ENCODE measurements at regions not wholly inside any gene's neighbourhood (a gene's known extent, or its start where the extent isn't known, plus 50 kb on each side); places are given as distances from the start of the nearest gene placed in this dataset.

DNA sequence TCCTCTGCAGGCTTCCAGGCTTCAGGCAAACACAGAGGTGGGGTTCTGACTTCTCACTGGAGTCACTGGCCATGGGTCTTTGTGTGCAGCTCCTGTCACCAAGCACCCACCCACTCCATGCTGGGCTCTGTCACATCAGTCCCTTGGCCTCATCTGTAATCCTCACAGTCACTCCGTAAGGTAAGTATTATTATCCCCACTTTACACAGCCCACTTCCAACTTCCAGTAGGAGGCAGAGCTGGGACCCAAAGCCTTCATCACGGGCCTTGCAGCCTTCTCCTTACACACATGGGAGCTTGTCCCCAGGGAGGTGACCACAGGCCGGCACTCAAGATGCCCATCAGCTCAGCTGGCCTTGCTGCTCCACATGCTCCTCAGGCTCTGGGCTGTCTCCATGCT lies 266.7 kb upstream of the B3GAT1 start:
- intact Hi-C loops (cut with micrococcal nuclease) = no loop called here
- H3K4me3 Mint-ChIP-seq (ENCODE audit: low read depth) = no peak overlapping the region
- H3K4me1 Mint-ChIP-seq (ENCODE audit: low read depth) = no peaks in the 10 kb centered on the region
- H3K27ac Mint-ChIP-seq = no peak overlapping the region
- DNase-seq (ENCODE audit: low spot score) = no peak
- no peaks in the 10 kb centered on the region for H3K9me3 Mint-ChIP-seq
- H3K27me3 Mint-ChIP-seq (ENCODE audit: low read depth) = no peaks in the 10 kb centered on the region
- no peaks in the 10 kb centered on the region for H3K36me3 Mint-ChIP-seq (ENCODE audit: low read depth)

DNA sequence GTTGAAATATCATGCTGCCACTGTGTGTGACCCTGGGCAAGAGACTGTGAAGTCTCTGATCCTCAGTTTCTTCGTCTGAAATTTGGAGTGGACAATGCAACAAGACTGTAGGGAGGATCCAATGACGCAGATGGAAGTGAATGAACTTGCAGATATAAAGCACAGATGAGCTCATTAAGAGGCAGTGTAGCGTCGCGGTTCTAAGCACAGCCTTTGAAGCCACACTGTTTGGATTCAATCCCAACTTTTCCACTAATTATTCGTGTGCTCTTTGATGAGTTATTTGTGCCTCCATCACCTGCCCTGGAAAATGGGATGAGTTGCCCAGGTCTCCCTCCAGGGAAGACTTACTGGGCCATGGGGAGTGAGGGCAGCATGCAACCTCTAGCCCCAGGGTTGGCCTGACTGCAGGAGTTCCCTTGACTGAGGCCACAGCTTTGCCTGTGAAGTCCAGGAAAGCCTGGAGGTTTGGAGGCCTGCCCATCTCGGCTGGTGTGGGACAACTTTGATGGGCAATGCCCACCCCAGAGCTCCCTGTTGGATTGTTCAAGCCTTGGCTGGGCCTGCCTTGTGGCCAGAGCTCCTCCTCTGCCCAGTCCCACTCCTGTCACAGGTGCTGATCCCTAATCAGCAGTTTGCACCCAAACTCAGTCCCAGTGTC lies 266.0 kb upstream of the B3GAT1 start:
- Mint-ChIP-seq H3K36me3 (ENCODE audit: low read depth) (no peaks in the 10 kb centered on the region), H3K9me3 (no peaks in the 10 kb centered on the region), H3K4me1 (ENCODE audit: low read depth) (no peaks in the 10 kb centered on the region), H3K4me3 (ENCODE audit: low read depth) (no peak overlapping the region), H3K27ac (no peak overlapping the region), H3K27me3 (ENCODE audit: low read depth) (no peaks in the 10 kb centered on the region)
- intact Hi-C loops (cut with micrococcal nuclease) = no loop called here
- no peak for DNase-seq (ENCODE audit: low spot score)

DNA sequence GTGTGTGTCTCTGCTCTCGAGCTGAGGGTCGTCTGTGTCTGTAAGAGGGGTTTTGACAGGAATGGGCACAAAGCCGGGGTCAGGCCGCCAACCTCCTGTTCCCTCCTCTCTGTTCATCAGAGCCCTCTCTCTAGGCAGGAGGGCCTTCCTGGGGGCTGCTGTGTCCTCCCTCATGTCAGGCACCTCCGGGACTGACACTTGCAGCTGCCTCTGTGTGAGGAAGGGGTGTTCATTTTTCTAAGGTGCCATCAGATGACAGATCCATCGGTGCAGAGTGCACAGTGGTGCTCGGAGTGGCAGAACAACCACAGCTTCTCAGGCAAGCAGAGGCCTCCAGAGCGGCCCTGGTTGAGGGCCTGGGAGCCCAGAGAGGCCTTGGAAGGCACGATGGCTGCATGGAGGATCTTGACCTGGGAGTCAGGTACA lies 265.4 kb upstream of the B3GAT1 start:
- Mint-ChIP-seq H3K4me3 (ENCODE audit: low read depth) (no peak overlapping the region), H3K4me1 (ENCODE audit: low read depth) (no peaks in the 10 kb centered on the region), H3K36me3 (ENCODE audit: low read depth) (no peaks in the 10 kb centered on the region), H3K27me3 (ENCODE audit: low read depth) (no peaks in the 10 kb centered on the region), H3K9me3 (no peaks in the 10 kb centered on the region), H3K27ac (no peak overlapping the region)
- DNase-seq (ENCODE audit: low spot score) = no peak
- intact Hi-C loops (cut with micrococcal nuclease) = no loop called here

DNA sequence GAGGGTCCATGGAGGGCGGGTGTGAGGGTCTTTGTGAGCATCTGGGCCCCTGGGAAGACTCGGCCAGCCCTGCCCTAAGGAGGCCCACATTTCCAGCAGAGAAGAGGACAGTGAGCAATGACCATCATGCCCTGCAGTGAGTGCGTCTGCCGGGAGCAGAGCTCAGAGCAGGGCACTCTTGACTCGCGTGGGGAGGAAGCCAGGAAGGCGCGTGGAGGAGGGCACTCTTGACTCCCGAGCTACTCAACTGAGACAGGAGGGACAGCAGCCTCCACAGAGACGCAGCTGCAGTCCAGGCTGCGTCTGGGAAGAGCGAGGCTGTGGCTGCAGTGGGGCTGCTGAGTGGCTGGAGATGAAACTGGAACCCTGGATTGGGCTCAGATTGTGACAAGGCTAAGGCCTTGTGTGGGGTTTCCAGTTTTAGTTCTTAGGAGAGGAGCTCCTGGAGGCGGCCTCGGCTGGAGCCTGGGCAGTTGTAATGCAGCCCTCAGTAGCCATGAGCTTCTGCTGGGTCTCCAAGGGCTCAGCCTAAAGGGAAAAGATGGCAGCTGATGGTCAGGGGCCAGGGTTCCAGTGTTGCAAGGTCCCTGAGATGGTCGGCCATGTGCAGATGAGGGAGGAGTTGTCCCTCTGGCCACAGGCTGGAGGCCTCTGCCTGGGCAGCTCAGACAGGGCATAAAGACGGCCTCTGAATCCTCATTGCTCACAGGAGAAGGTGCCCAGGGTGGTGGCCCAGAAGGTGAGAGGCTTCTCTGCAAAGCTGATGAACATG lies 264.7 kb upstream of the B3GAT1 start:
- DNase-seq (ENCODE audit: low spot score) = no peak
- Mint-ChIP-seq H3K4me3 (ENCODE audit: low read depth) (no peak overlapping the region), H3K27me3 (ENCODE audit: low read depth) (no peaks in the 10 kb centered on the region), H3K36me3 (ENCODE audit: low read depth) (no peaks in the 10 kb centered on the region), H3K9me3 (no peaks in the 10 kb centered on the region), H3K4me1 (ENCODE audit: low read depth) (no peaks in the 10 kb centered on the region), H3K27ac (no peak overlapping the region)
- intact Hi-C loops (cut with micrococcal nuclease) = no loop called here

DNA sequence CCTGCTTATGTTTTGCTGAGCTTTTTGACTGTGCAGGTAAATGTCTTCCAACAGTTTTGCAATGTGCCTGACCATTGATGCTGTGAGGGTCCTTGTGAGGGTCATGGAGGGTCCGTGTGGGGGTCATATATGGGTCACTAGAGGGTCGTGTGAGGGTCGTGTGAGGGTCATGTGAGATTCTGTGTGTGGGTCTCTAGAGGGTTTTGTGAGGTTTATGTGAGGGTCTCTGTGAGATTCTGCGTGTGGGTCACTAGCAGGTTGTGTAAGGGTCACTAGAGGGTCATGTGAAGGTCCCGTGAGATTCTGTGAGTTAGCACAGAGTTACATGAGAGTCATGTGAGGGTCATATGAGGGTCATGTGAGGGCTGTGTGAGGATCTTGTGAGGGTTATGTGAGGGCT lies 263.9 kb upstream of the B3GAT1 start:
- no peaks in the 10 kb centered on the region for H3K4me1 Mint-ChIP-seq (ENCODE audit: low read depth)
- H3K27me3 Mint-ChIP-seq (ENCODE audit: low read depth) = no peaks in the 10 kb centered on the region

DNA sequence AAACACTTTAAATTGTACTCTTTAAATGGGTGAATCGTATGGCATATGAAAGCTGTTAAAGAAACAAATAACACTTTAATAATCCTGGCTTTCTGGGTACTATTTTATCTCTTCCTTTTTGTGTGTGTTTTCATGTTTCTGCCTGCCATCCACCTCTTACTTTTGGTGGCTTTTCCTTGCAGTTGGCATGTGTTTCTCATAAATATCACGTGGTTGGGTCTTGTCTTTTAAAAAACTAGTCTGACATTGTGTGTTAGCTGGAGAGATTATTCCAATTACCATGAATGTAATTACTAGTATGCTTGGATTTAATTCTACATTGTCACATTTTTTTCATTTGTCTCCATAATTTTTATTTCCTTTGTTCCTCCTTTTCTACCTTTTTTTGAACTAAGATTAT lies 262.9 kb upstream of the B3GAT1 start:
- peaks cover 3% of the 10 kb centered on the region for H3K27me3 Mint-ChIP-seq (ENCODE audit: low read depth)
- H3K36me3 Mint-ChIP-seq (ENCODE audit: low read depth) = no peaks in the 10 kb centered on the region
- H3K4me3 Mint-ChIP-seq (ENCODE audit: low read depth) = no peak overlapping the region
- intact Hi-C loops (cut with micrococcal nuclease) = no loop called here
- H3K9me3 Mint-ChIP-seq = no peaks in the 10 kb centered on the region
- no peaks in the 10 kb centered on the region for H3K4me1 Mint-ChIP-seq (ENCODE audit: low read depth)
- DNase-seq (ENCODE audit: low spot score) = no peak
- no peak overlapping the region for H3K27ac Mint-ChIP-seq

More for the DNA sequence above, 263.9 kb upstream of the B3GAT1 start:
- H3K27ac Mint-ChIP-seq = no peak overlapping the region
- no peaks in the 10 kb centered on the region for H3K36me3 Mint-ChIP-seq (ENCODE audit: low read depth)
- DNase-seq (ENCODE audit: low spot score) = no peak
- intact Hi-C loops (cut with micrococcal nuclease) = no loop called here
- no peaks in the 10 kb centered on the region for H3K9me3 Mint-ChIP-seq
- no peak overlapping the region for H3K4me3 Mint-ChIP-seq (ENCODE audit: low read depth)

DNA sequence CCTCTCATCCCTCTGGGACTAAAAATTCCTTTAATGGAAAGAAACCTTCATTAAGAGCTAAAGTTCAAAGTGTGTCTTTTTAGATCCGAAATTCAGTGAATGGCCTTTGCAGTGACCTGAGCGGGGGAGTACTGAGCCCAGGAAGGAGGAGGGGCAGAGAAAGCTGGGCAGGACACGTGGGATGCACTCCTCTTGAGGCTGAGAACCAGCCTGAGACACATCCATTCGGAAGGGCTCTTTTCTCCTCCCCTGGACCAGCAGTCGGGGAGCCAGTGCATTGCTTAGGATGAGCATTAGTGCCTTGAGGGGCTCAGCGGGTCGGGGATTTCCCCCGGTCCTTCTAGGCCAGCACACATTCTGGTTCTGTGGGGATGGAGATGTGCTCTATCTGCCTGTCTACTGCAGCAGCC lies 258.9 kb upstream of the B3GAT1 start:
- no peak overlapping the region for H3K27ac Mint-ChIP-seq
- no peak for DNase-seq (ENCODE audit: low spot score)
- H3K27me3 Mint-ChIP-seq (ENCODE audit: low read depth) = peaks cover 3% of the 10 kb centered on the region
- intact Hi-C loops (cut with micrococcal nuclease) = no loop called here
- no peaks in the 10 kb centered on the region for H3K4me1 Mint-ChIP-seq (ENCODE audit: low read depth)
- H3K9me3 Mint-ChIP-seq = no peaks in the 10 kb centered on the region
- no peaks in the 10 kb centered on the region for H3K36me3 Mint-ChIP-seq (ENCODE audit: low read depth)
- no peak overlapping the region for H3K4me3 Mint-ChIP-seq (ENCODE audit: low read depth)

DNA sequence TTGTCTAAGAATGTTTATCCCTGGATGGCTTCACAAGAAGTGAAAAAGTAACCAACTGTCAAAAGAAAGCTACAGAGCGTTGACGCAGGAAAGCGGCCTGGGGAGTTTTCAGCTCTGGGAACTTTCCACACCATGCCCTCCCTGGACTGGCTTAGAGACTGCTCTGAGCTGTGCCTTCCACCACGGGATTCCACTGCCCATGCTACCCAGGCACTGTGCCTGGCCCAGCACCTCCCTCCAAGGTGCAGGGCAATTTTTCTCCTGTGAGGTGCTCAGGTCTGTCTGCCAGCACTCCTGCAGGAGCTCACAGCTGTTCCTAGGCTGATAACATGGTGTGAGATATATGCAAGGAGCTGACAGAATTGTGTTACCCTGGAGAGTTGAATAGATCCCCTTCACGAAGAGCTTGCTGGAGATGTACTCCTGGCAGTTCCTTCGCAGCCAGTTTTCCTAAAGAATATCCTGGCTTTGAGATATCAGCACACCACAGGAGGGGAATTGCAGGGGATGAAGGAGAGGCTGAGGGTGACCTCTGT lies 258.3 kb upstream of the B3GAT1 start:
- Mint-ChIP-seq H3K4me1 (ENCODE audit: low read depth) (no peaks in the 10 kb centered on the region), H3K36me3 (ENCODE audit: low read depth) (no peaks in the 10 kb centered on the region), H3K27ac (no peak overlapping the region), H3K4me3 (ENCODE audit: low read depth) (no peak overlapping the region), H3K9me3 (no peaks in the 10 kb centered on the region), H3K27me3 (ENCODE audit: low read depth) (peaks cover 3% of the 10 kb centered on the region)
- DNase-seq (ENCODE audit: low spot score) = no peak
- intact Hi-C loops (cut with micrococcal nuclease) = no loop called here

DNA sequence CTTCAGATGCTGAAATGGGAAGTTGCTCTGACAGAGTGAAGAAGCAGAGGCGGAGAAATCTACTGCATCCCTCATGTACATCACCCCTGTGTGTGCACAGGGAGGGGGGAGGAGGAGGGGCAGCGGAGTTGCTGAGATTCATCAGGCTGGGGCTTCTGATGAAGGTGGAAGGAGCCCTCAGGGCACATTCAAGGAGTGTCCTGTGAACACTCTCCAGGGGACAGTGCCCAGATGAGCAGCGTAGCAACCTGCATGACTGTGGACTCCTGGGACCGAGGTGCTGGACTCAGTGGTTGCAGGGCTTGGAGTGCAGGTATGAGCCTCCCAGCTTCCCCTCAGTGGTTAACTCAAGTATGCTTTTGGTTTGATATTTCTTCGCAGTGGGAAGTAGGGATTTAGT lies 257.8 kb upstream of the B3GAT1 start:
- H3K9me3 Mint-ChIP-seq = no peaks in the 10 kb centered on the region
- intact Hi-C loops (cut with micrococcal nuclease) = no loop called here
- no peak for DNase-seq (ENCODE audit: low spot score)
- no peak overlapping the region for H3K4me3 Mint-ChIP-seq (ENCODE audit: low read depth)
- no peak overlapping the region for H3K27ac Mint-ChIP-seq
- H3K27me3 Mint-ChIP-seq (ENCODE audit: low read depth) = peaks cover 3% of the 10 kb centered on the region
- no peaks in the 10 kb centered on the region for H3K4me1 Mint-ChIP-seq (ENCODE audit: low read depth)
- no peaks in the 10 kb centered on the region for H3K36me3 Mint-ChIP-seq (ENCODE audit: low read depth)

DNA sequence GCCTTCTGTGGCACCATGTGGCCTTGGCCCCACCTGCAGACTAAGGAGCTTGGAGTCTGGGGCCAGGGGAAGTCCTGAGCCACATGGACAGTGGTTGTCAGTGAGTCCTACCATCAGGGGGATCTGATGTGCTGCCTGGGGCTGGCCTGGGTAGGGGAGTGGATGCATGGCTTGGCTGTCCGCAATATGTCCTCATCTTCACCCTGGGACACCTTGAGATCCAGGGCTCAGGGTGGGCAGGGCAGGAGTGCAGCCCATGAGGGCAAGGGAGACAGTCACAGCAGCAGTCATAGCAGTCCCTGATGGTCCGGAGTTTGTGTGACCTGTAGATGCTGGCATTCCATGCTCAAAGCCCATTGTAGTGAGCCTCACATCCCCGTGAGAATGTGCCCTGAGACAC lies 256.8 kb upstream of the B3GAT1 start:
- no peak overlapping the region for H3K27ac Mint-ChIP-seq
- intact Hi-C loops (cut with micrococcal nuclease) = no loop called here
- H3K4me3 Mint-ChIP-seq (ENCODE audit: low read depth) = no peak overlapping the region
- no peaks in the 10 kb centered on the region for H3K4me1 Mint-ChIP-seq (ENCODE audit: low read depth)
- peaks cover 3% of the 10 kb centered on the region for H3K27me3 Mint-ChIP-seq (ENCODE audit: low read depth)
- no peaks in the 10 kb centered on the region for H3K9me3 Mint-ChIP-seq
- no peaks in the 10 kb centered on the region for H3K36me3 Mint-ChIP-seq (ENCODE audit: low read depth)
- no peak for DNase-seq (ENCODE audit: low spot score)

DNA sequence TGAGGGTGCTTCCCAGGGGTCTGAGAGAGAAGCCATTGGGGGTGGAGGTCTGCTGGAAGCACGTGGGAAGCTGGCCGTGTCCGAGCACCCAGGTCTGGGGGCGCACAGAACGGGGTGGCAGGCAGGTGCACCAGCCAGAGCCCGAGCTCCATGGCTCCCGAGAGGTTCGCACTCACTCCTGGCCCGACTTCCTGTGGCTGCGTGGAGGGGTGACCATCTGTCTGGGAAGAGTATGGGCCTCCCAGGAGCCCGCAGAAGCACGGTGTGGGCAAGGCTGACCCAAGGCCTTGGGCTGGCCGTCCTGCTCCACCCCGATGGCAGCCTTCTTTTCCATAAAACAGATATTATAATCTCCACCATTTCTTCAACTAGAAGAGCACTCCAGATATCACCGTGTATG lies 256.0 kb upstream of the B3GAT1 start:
- DNase-seq (ENCODE audit: low spot score) = no peak
- Mint-ChIP-seq H3K4me3 (ENCODE audit: low read depth) (no peak overlapping the region), H3K36me3 (ENCODE audit: low read depth) (no peaks in the 10 kb centered on the region), H3K9me3 (no peaks in the 10 kb centered on the region), H3K27ac (no peak overlapping the region), H3K27me3 (ENCODE audit: low read depth) (peaks cover 3% of the 10 kb centered on the region), H3K4me1 (ENCODE audit: low read depth) (no peaks in the 10 kb centered on the region)
- intact Hi-C loops (cut with micrococcal nuclease) = no loop called here

DNA sequence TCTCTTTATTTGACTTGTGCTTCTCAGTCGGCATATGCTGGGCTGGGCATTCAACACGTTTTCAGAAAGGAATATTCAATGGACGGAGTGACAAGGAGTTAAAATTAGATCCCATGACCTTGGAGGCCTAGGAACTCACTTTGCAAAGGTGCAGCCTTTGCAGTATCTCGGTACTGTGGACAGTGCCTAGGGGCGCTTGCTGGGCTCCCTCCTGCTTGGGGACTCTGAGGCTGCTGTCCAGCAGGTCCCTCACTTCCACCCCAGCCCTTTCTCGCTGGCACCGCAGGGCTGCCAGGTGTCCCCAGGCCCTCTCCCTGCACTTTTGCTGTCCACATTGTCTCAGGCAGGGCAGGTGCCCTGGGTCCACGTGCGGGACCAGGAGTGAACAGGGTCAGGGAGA lies 255.5 kb upstream of the B3GAT1 start:
- intact Hi-C loops (cut with micrococcal nuclease) = no loop called here
- H3K27me3 Mint-ChIP-seq (ENCODE audit: low read depth) = peaks cover 3% of the 10 kb centered on the region
- no peak overlapping the region for H3K4me3 Mint-ChIP-seq (ENCODE audit: low read depth)
- H3K9me3 Mint-ChIP-seq = no peaks in the 10 kb centered on the region
- no peaks in the 10 kb centered on the region for H3K4me1 Mint-ChIP-seq (ENCODE audit: low read depth)
- H3K36me3 Mint-ChIP-seq (ENCODE audit: low read depth) = no peaks in the 10 kb centered on the region
- DNase-seq (ENCODE audit: low spot score) = no peak
- no peak overlapping the region for H3K27ac Mint-ChIP-seq

DNA sequence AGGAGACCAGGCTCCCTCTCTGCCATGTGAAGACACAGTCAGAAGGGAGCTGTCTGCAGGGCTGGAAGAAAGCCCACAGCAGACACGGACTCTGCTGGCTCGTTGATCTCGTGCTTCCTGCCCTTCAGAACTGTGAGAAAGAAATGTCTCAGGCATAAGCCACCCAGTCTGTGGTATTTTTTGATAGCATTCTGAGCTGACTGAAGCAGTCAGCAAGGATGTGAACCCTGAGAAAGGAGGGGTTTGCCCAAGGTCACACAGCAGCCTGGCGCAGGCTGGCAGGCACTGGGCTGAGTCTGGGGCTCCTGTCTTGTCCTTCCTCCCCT lies 255.1 kb upstream of the B3GAT1 start:
- intact Hi-C loops (cut with micrococcal nuclease) = no loop called here
- DNase-seq (ENCODE audit: low spot score) = no peak
- no peaks in the 10 kb centered on the region for H3K36me3 Mint-ChIP-seq (ENCODE audit: low read depth)
- H3K27me3 Mint-ChIP-seq (ENCODE audit: low read depth) = peaks cover 3% of the 10 kb centered on the region
- peaks cover 1% of the 10 kb centered on the region for H3K9me3 Mint-ChIP-seq
- no peak overlapping the region for H3K27ac Mint-ChIP-seq
- no peaks in the 10 kb centered on the region for H3K4me1 Mint-ChIP-seq (ENCODE audit: low read depth)
- H3K4me3 Mint-ChIP-seq (ENCODE audit: low read depth) = no peak overlapping the region

Data from activated T-helper 2 cell treated with anti-CD3 and anti-CD28 coated beads, Interferon-gamma antibody, Interleukin-2, Interleukin-4, amounts not matched to agents 10 μg/mL and 5 μg/mL and 100 μg/mL, durations not matched to agents 14 hours and 24 hours and 36 hours (primary cell).